NCI-H69 (cell line): ENCODE measurements at regions not wholly inside any gene's neighbourhood (a gene's known extent, or its start where the extent isn't known, plus 50 kb on each side); places are given as distances from the start of the nearest gene placed in this dataset.

Experiments
- DNase-seq: peaks from one replicate; lab custom pipeline; 2025; lab: John Stamatoyannopoulos, UW

- DNase-seq = no peak
Observed at GRCh38 chr4:181541396-181541795, 701.8 kb upstream of the TENM3 start.

- peak; percentile 86 for DNase-seq
Observed at GRCh38 chr4:181548873-181549575, 694.2 kb upstream of the TENM3 start.

- no peak for DNase-seq
Observed at GRCh38 chr4:181549576-181550188, 693.5 kb upstream of the TENM3 start.

- no peak for DNase-seq
Observed at GRCh38 chr4:181550381-181550780, 692.8 kb upstream of the TENM3 start.

GRCh38 chr4:181559637-181560036 lies 683.6 kb upstream of the TENM3 start:
- DNase-seq = no peak

- DNase-seq = no peak
Observed at GRCh38 chr4:181562399-181562798, 680.8 kb upstream of the TENM3 start.

GRCh38 chr4:181564625-181565024 lies 678.6 kb upstream of the TENM3 start:
- DNase-seq = no peak

- DNase-seq = peak; percentile 71
Observed at GRCh38 chr4:181566490-181566889, 676.7 kb upstream of the TENM3 start.

GRCh38 chr4:181569553-181569952 lies 673.6 kb upstream of the TENM3 start:
- DNase-seq = peak; percentile 68

- no peak for DNase-seq
Observed at GRCh38 chr4:181578911-181579310, 664.3 kb upstream of the TENM3 start.

- no peak for DNase-seq
Observed at GRCh38 chr4:181579486-181579885, 663.7 kb upstream of the TENM3 start.

GRCh38 chr4:181581983-181582382 lies 661.2 kb upstream of the TENM3 start:
- no peak for DNase-seq

GRCh38 chr4:181582595-181582994 lies 660.6 kb upstream of the TENM3 start:
- DNase-seq = peak; percentile 53

- no peak for DNase-seq
Observed at GRCh38 chr4:181588733-181589302, 654.4 kb upstream of the TENM3 start.

- DNase-seq = no peak
Observed at GRCh38 chr4:181592221-181592745, 650.9 kb upstream of the TENM3 start.

GRCh38 chr4:181593703-181594102 lies 649.5 kb upstream of the TENM3 start:
- no peak for DNase-seq

GRCh38 chr4:181594188-181594587 lies 649.0 kb upstream of the TENM3 start:
- DNase-seq = no peak

- DNase-seq = no peak
Observed at GRCh38 chr4:181595716-181596115, 647.5 kb upstream of the TENM3 start.

- DNase-seq = peak; percentile 27
Observed at GRCh38 chr4:181597766-181598165, 645.4 kb upstream of the TENM3 start.

- DNase-seq = peak; percentile 93
Observed at GRCh38 chr4:181599134-181599533, 644.1 kb upstream of the TENM3 start.

GRCh38 chr4:181601103-181601502 lies 642.1 kb upstream of the TENM3 start:
- no peak for DNase-seq

GRCh38 chr4:181604546-181604945 lies 638.7 kb upstream of the TENM3 start:
- no peak for DNase-seq

GRCh38 chr4:181606300-181606699 lies 636.9 kb upstream of the TENM3 start:
- peak; percentile 18 for DNase-seq
